HG03565 (cell line): ENCODE measurements at regions not wholly inside any gene's neighbourhood (a gene's known extent, or its start where the extent isn't known, plus 50 kb on each side); places are given as distances from the start of the nearest gene placed in this dataset.

Experiments used
- ATAC-seq: cut with Tn5 transposase; IDR thresholded peaks from one replicate; pipeline ENCODE4 v1.9.1; 2021; ENCODE audit warnings: mild to moderate bottlenecking, moderate library complexity; ENCODE audit not compliant: unreplicated experiment

DNA sequence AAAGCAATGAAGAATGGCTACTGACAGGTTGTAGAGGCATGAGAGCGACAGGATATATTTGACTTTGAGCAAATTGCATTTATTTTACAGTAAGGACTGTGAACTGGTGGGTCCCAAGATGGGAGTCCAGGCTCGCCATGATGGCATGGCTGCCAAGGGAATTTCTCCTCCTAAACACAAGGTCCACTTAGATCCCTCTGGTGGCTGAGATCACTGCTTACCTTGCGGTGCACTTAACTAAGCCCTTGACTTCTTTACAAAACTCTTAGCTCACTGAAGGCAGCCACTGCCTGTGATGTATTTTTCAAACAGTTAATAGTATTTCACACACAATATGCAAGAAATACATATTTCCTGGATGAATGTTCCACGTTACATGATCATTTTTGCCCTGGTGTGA, 50.3 kb upstream of the SORBS2 start:
- no peak for ATAC-seq

DNA sequence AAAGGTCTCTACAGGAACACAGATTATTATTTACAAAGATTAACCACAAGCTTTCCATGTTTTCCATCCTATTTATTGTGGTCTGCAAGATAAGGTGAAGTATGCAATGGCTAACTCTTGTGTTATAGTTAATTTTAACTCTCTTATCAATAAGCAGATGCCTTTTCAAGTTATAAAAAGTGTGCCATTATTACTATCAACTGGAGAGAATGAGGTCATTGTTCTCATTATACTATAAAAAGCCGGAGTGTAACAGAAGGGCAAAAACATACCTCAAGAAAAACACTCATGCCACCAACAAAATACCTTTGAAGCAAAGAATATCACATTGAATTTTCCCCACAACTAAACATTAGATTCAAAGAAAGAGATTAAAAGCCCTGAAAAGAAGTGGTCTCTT, 52.0 kb upstream of the SORBS2 start:
- no peak for ATAC-seq

DNA sequence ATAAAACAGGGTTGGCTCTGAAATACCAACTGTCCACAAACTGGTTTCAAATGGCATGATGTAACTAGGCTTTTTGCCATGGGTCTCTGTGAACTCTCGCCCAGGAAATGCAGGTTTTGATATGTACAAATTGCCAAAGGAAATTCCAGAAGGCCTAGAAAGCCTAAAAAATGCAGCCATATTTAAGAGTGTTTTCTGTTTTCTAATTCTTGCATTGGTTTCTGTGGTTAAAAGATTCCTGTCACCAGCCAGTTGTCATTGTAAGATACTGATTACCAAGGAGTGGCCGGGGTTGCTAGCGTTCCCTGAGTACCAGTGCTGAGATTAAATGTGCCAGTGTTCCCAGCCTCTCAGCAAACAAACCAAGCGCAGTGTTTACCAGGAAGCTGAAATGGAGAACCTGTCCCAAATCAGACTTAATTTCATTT, 53.9 kb upstream of the SORBS2 start:
- no peak for ATAC-seq

DNA sequence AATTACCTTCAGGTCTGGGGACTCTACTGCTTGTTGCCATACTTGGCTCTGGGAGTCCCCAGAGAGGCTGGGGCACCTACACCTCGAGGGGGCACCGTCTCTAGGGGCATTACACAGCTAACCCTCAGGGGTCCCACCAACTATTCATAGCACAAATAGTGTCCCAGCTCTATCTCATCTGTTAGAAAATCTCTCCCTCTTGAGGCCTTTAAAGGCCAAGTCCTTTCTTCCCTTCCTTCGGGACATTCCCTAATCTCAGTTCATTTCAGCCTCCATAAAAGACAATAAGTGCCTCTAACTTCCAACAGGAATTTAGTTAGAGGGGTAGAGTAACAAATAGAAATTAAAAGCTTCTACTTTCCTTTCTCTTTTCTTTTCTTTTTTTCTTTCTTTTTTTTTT, 55.8 kb upstream of the SORBS2 start:
- ATAC-seq = no peak

DNA sequence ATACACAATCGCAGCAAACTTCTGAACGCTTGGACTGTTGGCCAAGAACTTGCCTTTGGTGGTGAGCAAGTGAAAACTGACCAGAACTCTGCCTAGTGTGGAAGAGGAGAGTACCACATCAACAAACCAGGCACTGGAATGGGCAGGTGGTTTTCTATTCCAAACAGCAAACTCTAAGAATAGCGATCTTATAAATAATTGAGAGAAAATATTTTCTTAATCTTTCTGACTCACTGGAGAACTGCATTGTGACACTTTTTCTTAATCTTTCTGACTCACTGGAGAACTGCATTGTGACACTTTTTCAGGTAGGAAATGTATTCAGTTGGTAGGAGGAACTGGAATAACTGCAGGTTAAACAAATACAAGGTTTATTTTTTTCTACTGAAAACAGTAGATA, 57.0 kb upstream of the SORBS2 start:
- ATAC-seq = no peak

DNA sequence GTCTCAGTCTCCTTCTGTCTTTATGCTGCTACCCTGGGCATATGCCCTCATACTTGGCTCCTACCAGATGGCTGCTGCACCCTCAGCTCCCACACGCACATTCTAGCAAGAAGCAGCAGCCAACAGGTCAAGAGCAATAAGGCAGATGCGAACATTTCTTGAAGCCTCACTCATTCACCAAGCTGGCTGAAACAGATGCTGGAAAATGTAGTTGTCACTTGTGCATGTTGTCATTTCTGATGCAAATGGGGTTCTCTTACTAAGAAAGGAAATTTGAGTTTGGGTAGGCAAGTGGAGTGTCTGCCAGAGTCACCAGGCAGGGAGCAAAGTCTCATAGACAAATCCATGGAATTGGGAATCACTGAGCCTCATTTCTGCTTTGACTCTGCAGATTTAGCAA, 57.4 kb upstream of the SORBS2 start:
- ATAC-seq = no peak

DNA sequence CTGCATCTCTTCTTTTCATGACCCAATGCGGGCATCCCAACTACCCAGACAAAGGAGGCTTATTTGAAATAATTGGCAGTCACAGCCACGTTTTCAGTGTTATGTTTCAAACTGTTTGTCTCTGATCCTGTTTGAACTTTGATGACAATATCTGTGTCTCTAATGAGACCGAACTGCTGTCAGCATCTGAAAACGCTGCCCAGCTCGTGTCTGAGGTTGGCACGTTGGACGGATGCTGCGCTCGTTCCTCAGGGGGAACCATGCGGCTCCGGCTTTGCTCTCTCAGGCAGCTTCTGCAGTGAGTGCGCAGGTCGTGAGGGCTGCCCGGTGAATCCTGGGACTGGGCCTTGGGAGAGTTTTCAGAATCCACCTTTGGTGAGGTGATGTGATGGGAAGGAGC, 58.4 kb upstream of the SORBS2 start:
- ATAC-seq = no peak

DNA sequence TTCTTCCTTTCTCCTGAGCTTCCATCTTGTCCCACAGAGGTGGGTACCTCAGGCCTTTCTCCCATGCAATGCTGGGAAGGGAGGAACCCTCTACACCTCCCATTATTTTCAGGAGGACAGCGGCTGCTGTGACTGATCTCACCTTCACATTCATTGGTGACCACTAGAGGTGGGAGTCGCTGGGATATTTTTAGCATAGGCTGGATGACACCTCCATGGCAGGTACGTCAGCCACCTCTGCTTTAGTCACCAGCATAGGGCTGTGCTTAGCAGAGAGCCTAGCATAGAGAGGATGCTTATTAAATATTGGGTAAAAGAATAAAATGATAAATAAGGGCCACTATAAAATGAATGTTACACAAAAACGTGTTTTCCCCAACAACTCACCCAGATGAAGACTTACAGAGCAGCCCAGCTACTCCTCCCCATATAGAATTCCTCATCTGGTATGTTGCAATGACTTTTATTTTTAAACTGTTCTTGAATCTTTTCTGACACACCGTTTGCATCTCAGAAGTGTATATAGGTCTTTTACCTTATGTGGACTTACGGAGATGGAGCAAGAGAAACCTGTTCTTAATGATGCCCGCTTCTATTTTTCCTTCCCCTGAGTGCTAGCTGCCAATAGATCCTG, 60.9 kb upstream of the SORBS2 start:
- ATAC-seq = no peak

DNA sequence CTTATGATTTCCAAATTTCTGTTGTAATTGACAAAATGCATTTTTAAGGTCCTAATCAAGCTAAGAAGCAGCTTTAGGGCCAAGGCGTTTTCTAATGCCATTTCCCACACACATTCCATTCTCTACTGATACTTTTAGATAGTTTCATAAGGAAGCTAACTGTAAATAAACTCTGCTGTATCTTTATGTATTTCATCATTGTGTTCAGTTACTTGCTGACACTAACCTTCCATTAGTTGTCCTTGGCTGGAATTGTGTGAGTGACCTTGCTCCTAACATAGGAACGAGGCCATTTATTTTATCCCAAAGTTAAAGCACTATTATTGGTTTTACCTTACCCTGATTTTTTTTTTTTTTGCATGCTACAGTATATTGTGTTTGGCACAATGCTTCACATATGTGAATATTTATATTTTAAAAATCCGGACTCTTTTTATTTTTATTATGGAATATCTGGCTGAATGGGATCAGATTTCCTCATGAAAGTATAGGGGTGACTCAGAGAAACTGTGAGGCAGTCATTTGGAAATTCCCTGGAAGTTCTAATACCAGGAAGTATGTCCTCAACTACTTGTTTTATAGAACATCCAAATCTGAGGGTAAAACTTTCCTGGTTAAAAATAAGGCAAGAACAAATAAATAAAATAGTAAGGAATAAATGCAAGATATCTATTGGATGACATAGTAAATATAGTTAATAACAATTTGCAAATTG, 62.7 kb upstream of the SORBS2 start:
- no peak for ATAC-seq

DNA sequence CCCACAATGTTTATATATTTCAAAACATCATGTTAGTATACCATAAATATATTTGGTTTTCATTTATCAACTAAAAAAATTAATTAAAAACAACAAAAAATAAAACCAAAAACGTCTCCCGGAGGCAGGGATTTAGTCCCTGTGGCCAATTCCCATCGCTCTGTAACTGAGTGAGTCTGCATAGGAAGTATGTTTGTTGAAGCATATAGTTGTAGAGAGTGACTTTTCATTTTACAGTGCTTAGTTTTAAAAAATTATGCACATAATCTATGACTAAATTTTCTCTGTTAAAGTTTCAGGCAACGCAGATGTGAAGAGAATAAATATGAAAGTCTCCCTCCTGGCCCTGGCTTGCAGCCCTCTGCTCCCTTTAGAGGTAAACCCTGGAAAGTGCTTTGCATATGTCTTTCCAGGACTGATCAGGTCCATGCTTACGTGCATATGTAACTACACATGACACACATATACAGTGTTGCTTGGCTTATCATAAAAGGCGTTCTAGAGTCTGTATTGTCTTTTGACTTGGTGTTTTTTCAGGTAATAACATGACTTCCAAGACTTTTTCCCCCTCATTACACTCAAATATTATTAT, 63.4 kb upstream of the SORBS2 start:
- ATAC-seq = no peak

DNA sequence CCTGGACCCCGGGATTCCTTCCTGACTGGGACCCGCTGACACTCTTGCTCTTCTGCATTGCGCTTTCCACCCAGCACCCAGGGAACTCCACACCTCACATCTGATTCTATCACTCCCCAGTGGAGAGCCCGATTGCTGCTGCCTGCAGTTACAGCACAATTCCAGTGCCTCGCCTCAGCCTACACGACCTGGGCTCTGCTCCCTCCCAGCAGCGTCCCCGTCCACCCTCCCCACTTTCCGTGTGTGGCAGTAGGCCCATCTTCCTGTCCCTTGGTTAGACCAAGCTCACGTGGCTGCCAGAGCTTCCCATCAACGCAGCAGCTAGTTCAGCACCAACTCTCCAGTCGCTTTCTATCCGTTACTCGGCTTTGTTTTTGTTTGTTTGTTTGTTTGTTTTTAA, 66.6 kb upstream of the SORBS2 start:
- no peak for ATAC-seq

DNA sequence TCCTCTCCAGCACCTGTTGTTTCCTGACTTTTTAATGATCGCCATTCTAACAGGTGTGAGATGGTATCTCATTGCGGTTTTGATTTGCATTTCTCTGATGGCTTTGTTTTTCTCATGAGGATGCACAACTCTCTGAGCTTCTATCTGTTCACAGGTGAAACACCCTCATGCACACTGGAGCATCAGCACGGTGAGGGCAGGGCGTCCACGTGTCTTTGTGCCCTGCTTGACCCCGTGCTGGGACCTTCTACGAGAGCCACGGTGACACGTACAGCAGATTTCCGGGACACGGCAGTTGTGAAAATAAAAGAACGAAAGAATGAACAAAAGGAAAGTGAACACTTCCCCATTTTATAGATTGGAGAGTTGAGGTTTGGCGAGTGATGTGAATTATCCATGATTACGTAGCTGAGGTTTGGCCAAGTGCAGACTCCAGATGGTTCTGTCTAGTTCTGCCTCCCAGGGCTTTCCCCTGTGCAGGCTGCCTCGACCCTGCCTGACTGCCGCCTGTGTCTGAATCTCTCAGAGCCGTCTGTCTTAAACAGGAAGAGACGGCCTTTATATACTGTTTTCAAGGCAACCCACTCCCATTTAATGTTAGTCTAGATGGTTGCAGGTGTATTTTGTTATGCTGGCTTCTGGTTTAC, 67.8 kb upstream of the SORBS2 start:
- ATAC-seq = no peak

DNA sequence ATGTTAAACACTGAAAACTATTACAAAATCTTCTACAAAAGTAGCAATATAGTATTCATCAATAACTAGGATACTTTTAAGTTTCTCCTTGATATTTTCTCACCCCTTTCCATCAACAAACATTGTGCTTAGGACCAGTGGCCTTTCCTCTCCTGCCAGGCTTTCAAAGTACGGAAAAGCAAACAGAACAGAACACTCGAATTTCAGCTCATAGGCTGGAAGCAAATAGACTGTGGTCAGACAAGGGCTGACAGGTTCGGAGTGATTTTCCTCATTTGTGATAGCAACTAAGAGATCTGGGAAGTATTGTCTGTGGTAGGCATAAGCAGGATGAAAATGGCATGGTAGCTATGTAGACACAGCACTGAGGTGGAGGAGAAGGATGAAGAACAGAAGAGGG, 68.6 kb upstream of the SORBS2 start:
- no peak for ATAC-seq

DNA sequence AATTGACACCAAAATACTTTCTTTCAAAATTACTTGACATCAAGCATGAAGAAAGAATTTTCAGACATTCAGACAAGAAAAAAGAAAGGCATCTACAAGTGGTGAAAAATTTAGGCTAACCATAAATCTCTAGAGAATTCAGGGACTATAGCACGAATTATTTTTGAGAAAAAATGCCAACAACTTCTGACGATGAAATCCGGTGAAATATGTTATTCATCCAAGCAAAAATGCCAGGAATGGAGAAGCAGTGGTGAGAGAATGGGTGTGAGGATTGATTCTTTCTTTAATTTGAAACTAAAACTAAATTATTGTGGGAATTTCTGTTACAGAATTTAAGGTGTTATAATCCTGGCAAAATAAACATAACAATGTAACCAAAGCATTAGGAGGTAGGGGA, 69.4 kb upstream of the SORBS2 start:
- no peak for ATAC-seq

DNA sequence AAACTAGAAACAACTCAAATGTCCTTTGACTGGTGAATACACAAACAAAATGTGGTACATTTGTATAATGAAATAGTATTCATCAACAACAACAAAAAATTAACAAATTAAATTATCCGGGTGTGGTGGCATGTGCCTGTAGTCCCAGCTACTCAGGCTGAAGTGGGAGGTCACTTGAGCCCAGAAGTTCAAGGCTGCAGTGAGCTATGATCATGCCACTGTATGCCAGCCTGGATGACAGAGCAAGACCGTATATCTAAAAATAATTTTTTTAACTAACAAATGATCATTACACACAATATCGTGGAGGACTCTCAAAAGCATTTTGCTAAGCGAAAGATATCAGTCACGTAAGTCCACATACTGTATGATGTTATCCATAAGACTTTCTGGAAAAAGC, 71.6 kb upstream of the SORBS2 start:
- ATAC-seq = no peak

DNA sequence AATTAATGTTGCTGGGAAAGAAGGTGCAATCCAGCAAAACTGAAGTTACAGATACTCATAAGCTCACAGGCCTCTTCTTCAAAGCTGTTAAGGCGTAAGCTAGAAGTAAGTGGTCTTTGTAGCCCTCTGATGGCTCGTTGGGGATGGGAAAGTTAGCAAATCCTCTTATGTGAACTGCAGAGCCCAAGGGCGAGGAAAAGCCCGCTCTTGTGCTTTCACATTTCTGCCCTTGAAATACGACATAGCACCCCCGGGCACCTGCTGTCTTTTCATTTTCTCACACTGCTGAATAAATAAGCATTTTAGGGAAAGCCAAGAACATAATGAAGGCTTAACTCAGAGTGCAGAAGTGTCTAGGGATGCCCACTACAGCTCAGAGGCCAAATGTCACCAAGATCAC, 73.1 kb upstream of the SORBS2 start:
- no peak for ATAC-seq

DNA sequence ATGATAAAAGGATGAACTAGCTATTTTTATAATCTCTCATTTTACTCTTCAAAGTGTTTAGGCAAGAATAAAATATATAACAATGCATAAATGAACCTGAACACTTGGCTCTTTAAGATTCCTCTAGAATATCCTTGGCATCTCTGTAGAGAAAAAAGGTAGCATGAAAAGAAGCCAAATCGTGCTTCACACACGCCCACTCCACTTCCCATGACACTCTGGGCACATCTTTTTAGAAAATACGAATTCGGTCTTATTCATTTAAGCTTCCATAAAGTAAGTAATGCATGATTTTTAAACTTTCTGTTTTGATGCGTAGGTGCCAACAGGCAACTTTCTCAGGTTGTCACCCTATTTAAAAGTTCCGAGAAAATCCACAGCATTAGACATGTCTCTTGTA, 73.6 kb upstream of the SORBS2 start:
- no peak for ATAC-seq

DNA sequence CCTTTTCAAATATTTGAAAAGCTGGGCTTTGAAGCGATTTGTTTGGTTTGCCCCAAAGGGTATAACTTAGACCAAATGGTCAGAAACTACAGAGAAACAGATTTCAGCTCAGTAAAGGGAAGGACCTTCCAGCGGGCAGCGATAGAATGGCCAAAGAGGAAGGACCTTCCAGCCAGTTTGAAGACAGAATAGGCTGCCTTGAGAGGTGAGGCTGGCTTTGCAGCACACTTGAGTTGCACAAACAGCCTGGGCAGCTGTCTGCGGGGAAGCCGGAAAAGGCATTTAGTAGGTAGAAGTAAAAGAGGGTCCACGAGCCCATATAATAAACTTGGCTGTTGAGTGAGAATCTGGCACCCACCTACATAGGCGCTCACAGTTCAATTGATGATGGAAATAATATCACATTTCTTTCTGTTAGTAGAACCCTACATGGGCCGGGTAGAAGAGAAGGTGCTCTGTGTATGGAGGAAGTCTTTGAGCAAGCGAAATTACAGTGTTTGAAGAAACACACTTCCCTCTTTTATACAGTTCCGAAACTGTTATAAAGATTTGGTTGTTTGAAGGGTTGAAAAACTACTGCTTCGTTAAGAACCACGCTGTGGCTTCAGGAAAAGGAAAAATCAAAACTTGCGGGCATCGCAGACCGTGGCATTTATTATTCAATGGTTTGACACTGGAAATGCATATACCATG, 75.0 kb upstream of the SORBS2 start:
- ATAC-seq = no peak

DNA sequence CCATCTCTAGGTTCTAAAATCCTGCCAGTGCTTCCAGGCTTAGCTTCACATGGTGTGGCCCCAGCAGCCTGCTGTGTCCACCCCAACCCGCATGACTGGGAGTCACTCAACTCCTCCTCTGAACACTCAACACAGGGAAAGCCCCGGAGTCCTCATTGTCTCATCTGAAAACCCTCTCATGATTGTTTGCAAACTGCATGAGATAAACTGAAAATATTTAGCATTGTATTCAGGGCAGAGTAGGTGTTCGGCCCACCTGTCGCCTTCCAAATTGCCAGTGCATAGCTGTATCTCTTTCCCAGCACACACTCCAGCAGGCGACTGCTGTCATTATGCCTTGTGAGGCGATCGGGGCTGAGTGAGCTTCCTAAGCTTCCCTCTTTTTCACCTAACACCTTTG, 76.7 kb upstream of the SORBS2 start:
- ATAC-seq = no peak

DNA sequence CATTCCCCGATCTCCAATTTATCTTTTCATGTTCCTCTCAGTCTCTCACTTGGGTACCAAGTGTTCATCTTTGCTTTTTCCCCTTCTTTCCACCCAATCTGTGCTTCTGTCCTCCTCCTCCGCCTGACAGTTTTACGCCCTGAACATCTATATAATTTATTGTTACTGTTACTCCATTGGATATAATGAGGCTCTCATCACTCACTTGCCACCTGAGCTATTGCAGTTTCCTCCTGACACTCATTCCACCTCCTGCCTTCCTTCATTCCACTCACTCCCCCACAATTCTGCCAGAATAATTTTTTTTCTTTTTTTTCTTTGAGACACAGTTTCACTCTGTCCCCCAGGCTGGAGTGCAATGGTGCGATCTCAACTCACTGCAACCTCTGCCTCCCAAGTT, 77.6 kb upstream of the SORBS2 start:
- ATAC-seq = no peak

DNA sequence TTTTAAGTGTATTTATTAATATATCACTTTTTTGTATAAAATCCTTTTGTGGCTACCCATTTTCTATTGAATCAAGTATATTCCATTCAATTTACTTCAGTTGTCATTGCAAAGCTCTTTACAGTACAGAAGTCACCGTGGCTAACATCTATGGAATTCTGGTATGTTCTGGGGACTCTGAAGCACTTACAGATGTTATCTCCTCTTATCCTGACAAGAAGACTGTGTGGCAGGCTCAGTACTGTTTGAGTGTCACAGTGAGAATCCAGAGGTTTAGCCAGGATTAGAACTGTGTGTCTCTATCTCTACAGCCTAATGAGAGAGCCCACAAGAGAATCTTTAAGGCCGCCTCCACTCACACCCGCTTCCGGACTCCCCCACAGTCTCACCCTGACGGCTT, 78.2 kb upstream of the SORBS2 start:
- ATAC-seq = no peak

DNA sequence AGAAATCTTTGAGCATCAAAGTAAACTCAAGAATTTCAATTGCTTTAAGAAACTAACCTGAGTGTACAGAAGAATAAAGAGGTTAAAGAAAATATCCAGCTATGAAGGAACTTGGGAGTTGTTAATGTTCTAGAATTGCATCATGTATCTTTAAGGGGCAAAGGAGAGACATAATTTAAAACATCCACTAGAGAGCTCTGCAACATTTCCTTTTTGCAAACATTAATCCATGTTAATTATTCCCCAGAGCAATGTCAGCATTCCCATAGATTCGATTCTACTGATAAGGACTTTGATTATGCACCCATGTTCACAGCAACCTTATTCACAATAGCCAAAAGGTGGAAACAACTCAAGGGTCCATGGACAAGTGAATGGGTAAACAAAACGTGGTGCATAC, 80.2 kb upstream of the SORBS2 start:
- no peak for ATAC-seq
